ENCODE measurements at regions not wholly inside any gene's neighbourhood (a gene's known extent, or its start where the extent isn't known, plus 50 kb on each side); places are given as distances from the start of the nearest gene placed in this dataset.
"Not testable (repeated sequence)": the region's sequence is repeated elsewhere in the genome, so short reads cannot be mapped to it uniquely, and the experiment has no call there.

- DNase-seq, result no peak
Observed at GRCh38 chr16:86219655-86220445, 290.5 kb upstream of the FOXF1 start.

- DNase-seq, result no peak
Observed at GRCh38 chr16:86220561-86220960, 289.8 kb upstream of the FOXF1 start.

- no peak for DNase-seq
Observed at GRCh38 chr16:86221085-86221484, 289.2 kb upstream of the FOXF1 start.

GRCh38 chr16:86222547-86222946 lies 287.8 kb upstream of the FOXF1 start:
- no peak for DNase-seq

- no peak for DNase-seq
Observed at GRCh38 chr16:86222965-86223551, 287.3 kb upstream of the FOXF1 start.

- DNase-seq, result no peak
Observed at GRCh38 chr16:86224126-86224525, 286.2 kb upstream of the FOXF1 start.

GRCh38 chr16:86224629-86225028 lies 285.7 kb upstream of the FOXF1 start:
- DNase-seq, result no peak

- DNase-seq, result no peak
Observed at GRCh38 chr16:86225905-86226371, 284.4 kb upstream of the FOXF1 start.

- no peak for DNase-seq
Observed at GRCh38 chr16:86227041-86227440, 283.3 kb upstream of the FOXF1 start.

- DNase-seq, result no peak
Observed at GRCh38 chr16:86227801-86228200, 282.5 kb upstream of the FOXF1 start.

- no peak for DNase-seq
Observed at GRCh38 chr16:86228713-86229112, 281.6 kb upstream of the FOXF1 start.

GRCh38 chr16:86229283-86229682 lies 281.0 kb upstream of the FOXF1 start:
- no peak for DNase-seq

GRCh38 chr16:86229866-86230656 lies 280.3 kb upstream of the FOXF1 start:
- no peak for DNase-seq

- no peak for DNase-seq
Observed at GRCh38 chr16:86231321-86231995, 278.9 kb upstream of the FOXF1 start.

- DNase-seq, result no peak
Observed at GRCh38 chr16:86231996-86232350, 278.4 kb upstream of the FOXF1 start.

GRCh38 chr16:86232496-86232895 lies 277.8 kb upstream of the FOXF1 start:
- DNase-seq, result no peak

GRCh38 chr16:86233506-86233905 lies 276.8 kb upstream of the FOXF1 start:
- not testable (repeated sequence) for DNase-seq

- no peak for DNase-seq
Observed at GRCh38 chr16:86239381-86239780, 270.9 kb upstream of the FOXF1 start.

GRCh38 chr16:86240716-86241363 lies 269.5 kb upstream of the FOXF1 start:
- DNase-seq, result no peak

GRCh38 chr16:86241681-86242080 lies 268.6 kb upstream of the FOXF1 start:
- DNase-seq, result no peak

- DNase-seq, result no peak
Observed at GRCh38 chr16:86242244-86243122, 267.8 kb upstream of the FOXF1 start.

GRCh38 chr16:86243123-86243473 lies 267.2 kb upstream of the FOXF1 start:
- DNase-seq, result no peak

All from stimulated activated CD8-positive, alpha-beta memory T cell treated with anti-CD3 and anti-CD28 coated beads, Interleukin-4, amount 100 ng/mL, for 48 hours (primary cell).